Gastrocnemius medialis (tissue), 4 donors: ENCODE measurements at regions not wholly inside any gene's neighbourhood (a gene's known extent, or its start where the extent isn't known, plus 50 kb on each side); places are given as distances from the start of the nearest gene placed in this dataset.

Experiments
- ATAC-seq, 2 donors: fragments of 150-250 bp; one replicate each; pipeline ENCODE4 v1.9.1; 2016
- DNase-seq, 2 donors: peaks; one replicate each; pipeline ENCODE4 v3.0.0-alpha.2; 2019
- H3K27ac ChIP-seq, 4 donors: fragments of 200-600 bp; sonication (generic); 1 replicate in 1 of 4; 2 replicates in 3 of 4; pipeline ENCODE4 v1.5.1; 2016 to 2018; ENCODE audit warnings: mild to moderate bottlenecking in 2 of 4, moderate library complexity in 1 of 4
- H3K27me3 ChIP-seq, 3 donors: fragments of 200-600 bp; sonication (generic) in 2 of 3; 1 replicate in 1 of 3; 2 replicates in 2 of 3; pipeline versions ENCODE4 v1.5.1 to v1.6.0; 2016 to 2019; ENCODE audit warnings: mild to moderate bottlenecking in 1 of 3, moderate library complexity in 1 of 3
- H3K36me3 ChIP-seq, 2 donors: fragments of 200-600 bp; sonication (generic) in 1 of 2; one replicate each; pipeline ENCODE4 v1.5.1; 2017 to 2018
- H3K4me1 ChIP-seq, 2 donors: fragments of 200-600 bp; sonication (generic) in 1 of 2; one replicate each; pipeline ENCODE4 v1.5.1; 2016 to 2017; ENCODE audit warnings: mild to moderate bottlenecking in 2 of 2
- H3K4me3 ChIP-seq, 4 donors: fragments of 200-600 bp; sonication (generic) in 3 of 4; 1 replicate in 1 of 4; 2 replicates in 3 of 4; pipeline ENCODE4 v1.5.1; 2016 to 2019; ENCODE audit warnings: mild to moderate bottlenecking in 2 of 4
- H3K9me3 ChIP-seq, 3 donors: fragments of 200-600 bp; sonication (generic) in 2 of 3; 1 replicate in 1 of 3; 2 replicates in 2 of 3; pipeline ENCODE4 v1.5.1; 2016 to 2019
- POLR2A ChIP-seq, 2 donors: fragments of 450-650 bp; IDR thresholded peaks; one replicate each; pipeline ENCODE4 v1.6.1; 2017; ENCODE audit warnings: antibody characterized with exemption in 2 of 2, mild to moderate bottlenecking in 2 of 2, moderate library complexity in 2 of 2
- in situ Hi-C, 4 donors: fragments of 200-750 bp; cut with MboI; loops; one replicate each; pipeline versions ENCODE4 v1.15.0 to v1.8.0; 2017; ENCODE audit warnings: low sequenced_read_pairs in 4 of 4
- intact Hi-C: fragments of 100-400 bp; cut with DNase I; formaldehyde crosslinking; loops from one replicate; pipeline ENCODE4 v1.15.1; 2023; ENCODE audit warnings: low total_unique reads
- TF ChIP-seq, protein P1 (sequence below), 5 experiments: fragments of 450-650 bp in 3 of 5; fragments of 200-600 bp in 2 of 5; sonication (generic) in 2 of 5; IDR thresholded peaks in 4 of 5; conservative IDR thresholded peaks in 1 of 5; 1 replicate in 4 of 5; 2 replicates in 1 of 5; pipeline ENCODE4 v1.5.1; 2016 to 2019; ENCODE audit warnings: antibody characterized with exemption in 5 of 5, mild to moderate bottlenecking in 3 of 5, moderate library complexity in 3 of 5

DNA sequence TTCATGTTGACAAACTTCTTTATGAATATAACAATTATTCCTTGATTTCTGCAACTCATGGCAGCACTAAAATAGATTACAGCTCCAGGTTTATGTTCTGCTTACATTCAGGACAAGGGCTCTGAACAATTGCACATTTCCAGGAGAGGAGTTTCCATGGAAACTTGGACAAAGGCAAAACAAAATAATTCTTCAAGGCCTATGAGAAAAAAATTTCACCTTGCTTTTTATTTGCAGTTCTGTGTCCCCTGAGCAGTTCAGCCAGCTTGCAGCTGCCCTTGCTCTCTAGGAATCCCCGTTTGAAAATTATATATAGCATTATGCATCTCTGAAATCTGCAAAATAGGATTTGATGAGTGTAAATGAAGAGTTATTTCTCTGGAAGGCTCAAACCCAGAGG lies 71.7 kb downstream of the ARL4A start:
- ATAC-seq (no peak), DNase-seq (no peak)
- in situ Hi-C loops, result no loop called here
- intact Hi-C loops, result no loop called here
- no peaks in the 10 kb centered on the region for H3K36me3 ChIP-seq
- H3K27ac ChIP-seq, result no peak overlapping the region
- no peaks in the 10 kb centered on the region for H3K9me3 ChIP-seq
- H3K27me3 ChIP-seq, result no peaks in the 10 kb centered on the region
- peaks cover 0 to 11% of the 10 kb centered on the region in 2 donors for H3K4me1 ChIP-seq
- H3K4me3 ChIP-seq, result no peak overlapping the region
- TF ChIP-seq POLR2A (IDR thresholded peaks at IDR 0.05), result no peak
- TF ChIP-seq, protein P1, sequence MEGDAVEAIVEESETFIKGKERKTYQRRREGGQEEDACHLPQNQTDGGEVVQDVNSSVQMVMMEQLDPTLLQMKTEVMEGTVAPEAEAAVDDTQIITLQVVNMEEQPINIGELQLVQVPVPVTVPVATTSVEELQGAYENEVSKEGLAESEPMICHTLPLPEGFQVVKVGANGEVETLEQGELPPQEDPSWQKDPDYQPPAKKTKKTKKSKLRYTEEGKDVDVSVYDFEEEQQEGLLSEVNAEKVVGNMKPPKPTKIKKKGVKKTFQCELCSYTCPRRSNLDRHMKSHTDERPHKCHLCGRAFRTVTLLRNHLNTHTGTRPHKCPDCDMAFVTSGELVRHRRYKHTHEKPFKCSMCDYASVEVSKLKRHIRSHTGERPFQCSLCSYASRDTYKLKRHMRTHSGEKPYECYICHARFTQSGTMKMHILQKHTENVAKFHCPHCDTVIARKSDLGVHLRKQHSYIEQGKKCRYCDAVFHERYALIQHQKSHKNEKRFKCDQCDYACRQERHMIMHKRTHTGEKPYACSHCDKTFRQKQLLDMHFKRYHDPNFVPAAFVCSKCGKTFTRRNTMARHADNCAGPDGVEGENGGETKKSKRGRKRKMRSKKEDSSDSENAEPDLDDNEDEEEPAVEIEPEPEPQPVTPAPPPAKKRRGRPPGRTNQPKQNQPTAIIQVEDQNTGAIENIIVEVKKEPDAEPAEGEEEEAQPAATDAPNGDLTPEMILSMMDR (IDR thresholded peaks at IDR 0.05 in 4 of 5, conservative IDR thresholded peaks at IDR 0.05 in 1 of 5), result no peak

DNA sequence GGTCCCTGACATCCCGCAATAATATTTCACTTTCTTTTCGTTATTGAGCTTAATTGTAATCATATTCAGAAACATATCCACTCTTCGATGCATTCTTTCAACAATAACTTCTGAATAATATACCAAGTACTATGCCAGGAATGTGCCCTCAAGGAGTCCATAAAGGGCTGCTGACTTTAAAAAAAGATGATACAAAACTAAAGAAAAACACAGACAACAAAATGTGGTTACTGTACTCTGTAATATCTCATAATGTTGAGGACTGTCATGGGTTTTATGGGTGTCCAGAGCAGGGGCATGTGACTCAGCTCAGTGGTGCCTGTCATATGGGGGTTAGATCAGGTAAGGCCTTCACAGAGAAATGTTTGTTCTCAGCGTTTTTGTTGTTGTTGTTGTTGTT lies 73.7 kb downstream of the ARL4A start:
- intact Hi-C loops (no loop called here), in situ Hi-C loops (no loop called here)
- DNase-seq (no peak), ATAC-seq (no peak)
- H3K9me3 ChIP-seq, result no peaks in the 10 kb centered on the region
- no peak overlapping the region for H3K4me3 ChIP-seq
- H3K27me3 ChIP-seq, result no peaks in the 10 kb centered on the region
- H3K4me1 ChIP-seq, result peaks cover 0 to 11% of the 10 kb centered on the region in 2 donors
- no peaks in the 10 kb centered on the region for H3K36me3 ChIP-seq
- no peak for TF ChIP-seq POLR2A (IDR thresholded peaks at IDR 0.05)
- TF ChIP-seq, protein P1 (IDR thresholded peaks at IDR 0.05 in 4 of 5, conservative IDR thresholded peaks at IDR 0.05 in 1 of 5), result no peak
- no peak overlapping the region for H3K27ac ChIP-seq

DNA sequence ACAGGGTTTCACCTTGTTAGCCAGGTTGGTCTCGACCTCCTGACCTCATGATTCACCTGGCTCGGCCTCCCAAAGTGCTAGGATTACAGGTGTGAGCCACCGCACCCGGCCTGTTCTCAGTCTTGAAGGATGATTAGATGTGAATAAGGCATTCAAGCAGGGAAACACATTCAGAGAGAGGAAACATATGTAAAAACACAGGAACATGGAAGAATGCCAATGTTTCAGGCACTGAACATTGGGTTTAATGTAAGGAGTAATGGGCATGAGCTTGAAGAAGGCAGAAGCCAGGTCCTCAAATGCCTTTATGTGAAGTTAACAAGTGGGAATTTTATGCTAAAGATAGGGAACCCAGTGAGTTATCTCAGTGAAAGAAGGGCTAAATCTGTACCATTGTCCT lies 74.3 kb downstream of the ARL4A start:
- peaks cover 0 to 11% of the 10 kb centered on the region in 2 donors for H3K4me1 ChIP-seq
- ATAC-seq (no peak), DNase-seq (no peak)
- TF ChIP-seq POLR2A (IDR thresholded peaks at IDR 0.05), result no peak
- TF ChIP-seq, protein P1 (IDR thresholded peaks at IDR 0.05 in 4 of 5, conservative IDR thresholded peaks at IDR 0.05 in 1 of 5), result no peak
- no peaks in the 10 kb centered on the region for H3K36me3 ChIP-seq
- intact Hi-C loops (no loop called here), in situ Hi-C loops (no loop called here)
- no peak overlapping the region for H3K27ac ChIP-seq
- no peaks in the 10 kb centered on the region for H3K9me3 ChIP-seq
- no peaks in the 10 kb centered on the region for H3K27me3 ChIP-seq
- H3K4me3 ChIP-seq, result no peak overlapping the region

DNA sequence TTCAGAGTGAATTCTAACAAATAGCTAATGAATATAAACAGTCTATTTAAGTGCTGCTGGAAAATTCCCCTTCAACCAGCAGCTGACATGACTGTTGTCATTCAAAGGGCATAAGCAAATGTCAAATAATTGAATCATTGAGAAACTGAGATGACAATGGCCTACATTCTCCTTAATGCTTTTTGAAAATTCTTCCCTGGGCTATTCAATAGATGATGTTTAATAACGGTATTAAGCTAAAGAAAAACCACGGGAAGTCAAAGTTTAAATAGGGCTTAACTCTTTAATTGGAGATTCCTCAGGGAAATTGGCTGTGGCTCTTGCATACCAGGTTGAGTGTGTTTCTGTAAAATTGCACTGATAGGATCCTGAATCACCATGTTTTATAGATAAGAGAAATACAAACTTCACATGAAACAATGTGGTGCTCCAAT lies 77.0 kb downstream of the ARL4A start:
- H3K4me1 ChIP-seq, result peaks cover 0 to 11% of the 10 kb centered on the region in 2 donors
- H3K27me3 ChIP-seq, result no peaks in the 10 kb centered on the region
- H3K9me3 ChIP-seq, result no peaks in the 10 kb centered on the region
- DNase-seq (no peak), ATAC-seq (no peak)
- in situ Hi-C loops, result no loop called here
- intact Hi-C loops, result no loop called here
- H3K4me3 ChIP-seq, result no peak overlapping the region
- no peak overlapping the region for H3K27ac ChIP-seq
- no peaks in the 10 kb centered on the region for H3K36me3 ChIP-seq
- TF ChIP-seq POLR2A (IDR thresholded peaks at IDR 0.05), result no peak
- TF ChIP-seq, protein P1 (IDR thresholded peaks at IDR 0.05 in 4 of 5, conservative IDR thresholded peaks at IDR 0.05 in 1 of 5), result no peak

DNA sequence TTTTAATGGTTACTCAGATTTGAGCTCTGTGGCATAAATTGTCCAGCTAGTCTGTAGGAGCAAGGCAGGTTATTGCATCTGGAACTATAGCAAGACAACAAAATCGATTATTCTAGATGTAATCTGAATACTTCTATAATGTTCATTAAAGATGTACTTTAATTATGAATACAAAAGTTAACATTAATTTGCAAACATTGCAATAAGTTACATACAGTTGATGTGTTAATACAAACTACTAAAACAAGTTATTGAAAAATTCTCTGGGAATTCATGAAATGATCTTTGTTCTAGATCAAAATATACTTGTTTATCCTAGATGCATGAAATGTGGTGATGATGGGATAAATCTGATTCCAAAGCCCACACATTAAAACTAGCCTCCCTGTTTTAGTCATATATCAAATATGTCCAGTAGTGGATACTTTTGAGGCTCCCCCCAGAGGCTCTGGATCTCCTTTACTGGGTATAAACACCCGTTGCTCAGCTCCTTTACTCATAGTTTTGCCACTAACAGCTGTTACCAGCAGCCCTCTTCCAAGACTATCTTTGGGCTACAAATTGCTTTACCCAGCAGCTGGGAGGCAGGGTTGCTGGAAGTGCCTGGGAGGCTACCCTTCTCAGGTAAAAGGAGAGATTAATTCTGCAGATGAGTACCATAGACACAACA lies 78.1 kb downstream of the ARL4A start:
- Histone ChIP-seq H3K9me3 (no peaks in the 10 kb centered on the region), H3K27me3 (no peaks in the 10 kb centered on the region), H3K36me3 (no peaks in the 10 kb centered on the region), H3K27ac (no peak overlapping the region), H3K4me1 (peaks cover 7 to 20% of the 10 kb centered on the region in 2 donors), H3K4me3 (no peak overlapping the region)
- intact Hi-C loops (no loop called here), in situ Hi-C loops (no loop called here)
- ATAC-seq (no peak), DNase-seq (no peak)
- TF ChIP-seq POLR2A (IDR thresholded peaks at IDR 0.05), result no peak
- TF ChIP-seq, protein P1 (IDR thresholded peaks at IDR 0.05 in 4 of 5, conservative IDR thresholded peaks at IDR 0.05 in 1 of 5), result no peak
